HG03342 (cell line): ENCODE measurements at regions not wholly inside any gene's neighbourhood (a gene's known extent, or its start where the extent isn't known, plus 50 kb on each side); places are given as distances from the start of the nearest gene placed in this dataset.
"Not testable (repeated sequence)": the region's sequence is repeated elsewhere in the genome, so short reads cannot be mapped to it uniquely, and the experiment has no call there.

ENCODE experiments used
- ATAC-seq: cut with Tn5 transposase; IDR thresholded peaks from one replicate; pipeline ENCODE4 v1.9.1; 2021; ENCODE audit warnings: mild to moderate bottlenecking, moderate library complexity; ENCODE audit not compliant: unreplicated experiment

DNA sequence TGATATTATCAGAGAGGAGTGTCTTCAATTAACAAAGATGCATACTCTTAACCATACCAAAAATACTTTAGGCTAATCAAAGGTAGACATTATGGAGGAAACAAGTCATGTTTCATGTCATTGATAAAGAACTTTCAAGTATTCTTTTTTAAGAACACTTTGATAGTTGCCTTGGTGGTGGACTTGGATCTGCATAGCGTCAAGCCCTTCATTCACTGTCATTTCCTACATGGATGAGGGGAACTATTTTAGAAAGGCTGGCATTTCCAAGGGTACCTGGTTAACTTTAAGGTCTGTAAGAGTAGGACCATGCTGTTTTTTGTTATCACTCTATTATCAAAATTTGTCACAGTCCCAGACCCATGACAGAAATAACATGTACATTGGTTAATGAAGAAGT lies 622.5 kb downstream of the PKHD1 start:
- no peak for ATAC-seq

DNA sequence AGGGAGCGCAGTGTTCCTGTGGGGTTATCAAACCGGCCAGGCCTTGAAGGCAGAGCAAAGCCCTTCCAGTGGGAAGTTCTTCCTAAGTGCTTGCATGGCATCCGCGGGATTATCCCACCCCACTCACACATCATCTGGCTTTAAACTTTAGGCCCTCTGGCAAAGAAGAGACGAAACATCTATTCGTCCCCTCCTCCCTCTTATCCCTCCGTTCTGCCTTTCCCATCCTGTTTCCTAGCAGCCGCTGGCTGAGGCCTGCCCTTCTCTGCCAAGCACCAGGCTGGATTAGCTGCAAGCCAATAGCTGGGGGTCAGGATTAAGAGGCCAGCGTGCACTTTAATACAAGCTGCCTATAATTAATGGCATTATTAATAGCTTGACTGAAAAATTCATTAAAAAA lies 621.0 kb downstream of the PKHD1 start:
- ATAC-seq, result no peak

DNA sequence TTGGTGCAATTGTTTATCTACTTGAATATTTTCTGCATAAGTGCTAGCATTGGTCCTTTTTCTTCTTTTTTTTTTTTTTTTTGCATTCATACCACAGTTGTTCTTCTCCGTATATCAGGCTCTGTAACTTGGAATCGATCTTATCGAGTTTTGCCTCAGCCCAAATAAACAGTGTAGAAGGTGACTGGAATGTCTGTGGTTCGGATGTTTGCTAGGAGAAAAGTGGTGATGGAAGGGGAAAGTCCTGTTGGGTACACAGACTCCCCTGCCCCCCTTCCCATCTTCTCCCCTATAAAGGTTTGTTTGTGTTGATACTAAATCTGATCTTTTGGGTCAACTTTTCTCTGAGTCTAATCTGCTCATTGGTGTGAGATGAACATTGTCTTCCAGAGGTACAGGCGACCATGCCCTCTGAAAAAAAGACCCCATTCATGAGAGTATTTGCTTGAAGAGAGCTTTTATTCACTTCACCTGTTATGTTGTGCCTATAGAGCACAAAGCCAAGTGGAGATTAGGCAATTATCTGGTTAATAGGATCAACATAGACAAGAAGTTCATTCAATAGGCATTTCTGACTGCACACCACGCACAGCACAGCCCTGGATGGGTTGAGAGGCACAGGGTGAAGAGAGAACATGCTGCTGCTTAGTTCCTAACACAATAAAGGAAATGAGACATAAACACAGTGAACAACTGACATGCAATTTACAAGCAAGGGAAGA lies 620.0 kb downstream of the PKHD1 start:
- ATAC-seq, result no peak

DNA sequence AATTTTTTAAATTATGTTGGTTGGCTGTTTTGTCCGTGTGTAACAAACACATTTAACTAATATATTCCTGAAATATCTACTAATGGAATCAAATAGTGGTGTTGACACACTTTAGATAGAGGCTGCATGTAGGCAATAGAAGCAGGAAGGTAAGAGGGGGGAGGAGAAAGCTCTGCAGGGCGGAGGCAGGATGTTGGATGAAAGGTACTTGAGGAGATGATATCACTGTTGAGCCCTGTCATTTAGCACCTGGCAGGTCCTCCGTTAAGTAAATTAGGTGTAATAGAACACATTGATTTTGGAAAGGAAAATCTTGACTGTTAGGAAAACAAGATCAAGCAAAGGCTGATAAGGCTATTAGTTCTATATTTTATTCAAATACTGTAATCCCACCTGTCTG lies 618.7 kb downstream of the PKHD1 start:
- ATAC-seq, result no peak

DNA sequence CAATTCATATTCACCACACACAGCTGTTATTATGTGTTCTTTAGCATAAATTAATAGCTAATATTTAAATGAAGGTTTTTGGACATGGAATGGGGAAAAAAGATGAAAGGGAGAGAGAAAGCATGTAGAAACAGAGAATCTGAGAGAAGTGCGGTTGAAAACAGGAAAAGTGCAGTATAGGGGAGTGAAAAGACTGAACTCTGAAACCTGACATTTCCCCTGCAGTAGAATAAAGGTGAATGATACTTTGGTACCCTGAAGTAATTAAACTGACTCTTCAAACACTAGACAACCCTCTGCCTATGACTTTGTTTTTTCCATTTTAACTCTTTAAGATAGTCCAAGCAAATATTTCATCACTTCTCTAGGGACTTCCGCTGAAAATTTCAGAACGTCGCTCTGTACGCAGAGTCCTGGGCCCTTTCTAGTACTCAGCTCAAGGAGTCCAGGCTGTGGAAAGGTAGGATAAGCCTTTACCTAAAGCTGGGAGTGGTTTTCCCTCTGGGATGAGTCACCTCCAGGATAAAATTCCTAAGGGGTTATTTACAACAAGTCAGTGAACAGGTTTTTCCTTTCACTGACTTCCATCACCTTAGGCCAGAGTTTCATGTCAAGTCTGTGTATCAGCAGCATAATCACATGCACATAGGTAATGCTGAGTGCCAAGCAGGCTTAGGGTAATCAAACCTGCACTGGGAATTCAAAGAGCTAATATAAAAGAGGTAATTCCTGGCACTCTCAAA lies 614.5 kb downstream of the PKHD1 start:
- ATAC-seq, result no peak

DNA sequence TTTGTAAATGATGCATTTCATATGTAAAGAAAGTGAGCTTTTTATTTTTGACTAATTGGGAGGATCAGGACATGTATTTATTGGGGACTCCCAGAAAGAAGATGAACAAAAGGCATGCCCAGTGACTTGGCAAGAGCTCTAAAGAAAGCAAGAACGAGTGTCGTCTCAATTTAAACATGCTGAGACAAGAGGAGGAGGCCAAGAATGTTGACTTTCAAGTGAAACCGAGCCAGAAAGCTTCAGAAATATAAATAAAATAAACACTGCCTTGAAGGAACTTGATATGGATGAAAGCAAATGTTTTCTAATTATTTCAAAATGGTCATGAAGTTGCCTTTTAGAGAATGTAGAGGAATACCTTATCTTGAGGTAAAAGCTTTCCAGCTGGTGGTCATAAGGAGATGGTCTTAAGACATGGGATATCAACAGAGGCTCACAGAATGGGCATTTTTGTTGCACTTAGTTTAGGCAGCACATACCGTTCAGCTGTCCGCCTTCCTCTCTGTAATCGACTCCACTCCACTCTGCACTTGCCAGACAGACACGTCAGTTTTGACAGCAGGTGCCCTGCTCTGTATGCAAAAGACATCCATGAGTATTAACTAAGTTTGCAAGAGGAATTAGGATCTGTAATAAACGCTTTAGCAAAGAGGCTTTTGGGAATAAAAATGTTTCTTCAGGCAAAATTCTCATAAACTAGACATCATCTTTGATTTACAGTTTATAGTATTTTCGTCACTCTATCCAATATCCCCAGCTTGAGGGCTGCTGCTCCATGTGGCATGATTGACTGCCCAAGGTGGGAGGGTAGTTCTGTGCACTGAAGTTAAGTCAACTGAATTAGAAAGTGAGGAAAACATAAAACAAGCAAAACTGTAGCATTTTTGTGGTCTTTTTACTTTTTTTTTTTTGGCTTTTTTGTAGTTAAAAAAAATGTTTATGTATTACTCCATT lies 613.1 kb downstream of the PKHD1 start:
- no peak for ATAC-seq

DNA sequence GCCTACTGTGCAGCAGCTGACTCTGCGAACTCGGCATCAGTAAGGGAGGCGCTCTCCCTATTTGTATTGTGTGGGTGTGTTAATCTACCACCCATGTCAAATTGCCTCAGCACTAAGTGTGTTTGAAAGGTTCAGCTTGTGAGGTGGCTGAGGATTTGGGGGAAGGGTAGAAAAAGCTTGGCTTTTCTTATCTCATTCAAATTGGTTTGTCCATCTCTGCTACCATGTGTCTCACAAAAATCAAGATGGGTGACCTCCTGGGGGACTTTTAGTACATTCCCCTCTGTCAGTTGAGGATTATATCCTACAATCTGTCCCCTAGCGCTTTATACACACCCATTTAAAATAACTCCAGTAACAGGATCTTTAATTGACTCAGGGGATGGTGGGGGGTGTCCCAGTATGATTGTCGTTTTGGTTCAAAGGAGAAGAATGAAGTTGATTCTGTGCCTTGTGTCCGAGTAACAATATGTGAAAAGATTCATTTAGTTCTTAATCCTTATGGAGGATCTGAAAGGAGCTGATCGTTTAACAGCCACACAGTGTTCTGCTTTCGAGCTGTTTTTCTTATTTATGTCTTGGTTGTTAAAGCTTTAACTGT lies 609.6 kb downstream of the PKHD1 start:
- ATAC-seq, result no peak

DNA sequence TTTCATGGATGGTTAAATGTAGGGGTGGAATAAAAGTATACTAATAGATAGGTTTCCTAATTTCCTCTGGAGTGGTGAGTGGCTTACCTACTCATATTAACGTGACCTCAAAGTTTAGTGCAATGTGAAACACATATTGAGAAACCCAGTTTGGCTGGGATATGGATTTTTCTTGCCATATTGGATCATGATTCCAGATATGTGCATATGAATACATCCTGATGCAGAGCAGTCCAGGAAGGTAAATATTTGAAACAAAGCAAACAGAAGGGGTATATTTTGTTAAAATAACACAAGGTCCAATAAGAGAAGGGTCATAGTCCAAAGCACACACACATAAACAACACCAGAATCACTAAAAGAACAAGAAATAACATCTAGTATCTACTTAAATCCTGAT lies 608.1 kb downstream of the PKHD1 start:
- no peak for ATAC-seq

DNA sequence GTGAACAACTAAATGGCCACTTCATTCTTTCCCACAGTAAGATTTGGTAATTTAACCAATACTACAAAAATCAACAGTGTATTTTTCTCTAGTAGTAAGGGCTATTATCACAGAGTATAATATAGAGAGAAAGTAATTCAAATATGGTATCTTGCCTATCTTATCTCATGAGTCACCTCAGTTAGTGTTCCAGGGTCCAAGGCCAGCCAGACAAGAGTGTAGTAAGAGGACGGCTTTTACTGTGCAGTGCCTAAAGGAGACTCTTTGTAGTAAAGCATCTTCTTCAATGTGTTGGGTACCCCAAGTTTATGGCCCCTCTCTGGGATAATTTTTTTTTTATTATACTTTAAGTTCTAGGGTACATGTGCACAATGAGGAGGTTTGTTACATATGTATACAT lies 607.4 kb downstream of the PKHD1 start:
- ATAC-seq, result no peak

DNA sequence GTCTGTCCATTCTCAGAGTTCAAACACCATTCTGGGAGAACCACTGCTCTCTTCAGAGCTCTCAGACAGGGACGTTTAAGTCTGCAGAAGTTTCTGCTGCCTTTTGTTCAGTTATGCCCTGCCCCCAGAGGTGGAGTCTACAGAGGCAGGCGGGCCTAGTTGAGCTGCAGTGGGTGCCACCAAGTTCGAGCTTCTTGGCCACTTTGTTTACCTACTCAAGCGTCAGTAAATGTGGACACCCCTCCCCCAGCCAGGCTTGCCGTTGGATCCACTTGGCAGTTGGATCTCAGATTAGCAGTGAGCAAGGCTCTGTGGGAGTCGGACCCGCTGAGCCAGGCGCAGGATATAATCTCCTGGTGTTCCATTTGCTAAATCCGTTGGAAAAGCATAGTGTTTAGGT lies 601.5 kb downstream of the PKHD1 start:
- ATAC-seq, result not testable (repeated sequence)

DNA sequence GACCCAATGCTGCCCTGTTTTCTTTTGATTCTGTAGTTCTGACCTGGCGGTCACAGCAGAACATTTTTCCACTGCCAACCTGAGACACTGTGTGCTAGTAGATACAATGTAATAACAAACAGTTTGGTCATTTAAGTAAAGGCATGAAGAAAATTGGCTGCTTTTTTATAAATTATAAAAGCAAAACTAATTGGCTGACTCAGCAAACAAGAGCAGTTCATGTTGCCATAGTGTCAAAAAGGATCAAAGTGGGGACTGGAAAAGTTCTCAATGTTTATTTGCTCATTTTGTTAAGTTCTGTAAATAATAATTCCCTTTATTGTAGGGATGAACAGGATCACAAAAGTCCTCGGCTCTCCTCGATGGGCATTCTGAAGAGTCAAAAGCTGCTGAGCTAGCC lies 599.5 kb downstream of the PKHD1 start:
- ATAC-seq, result no peak

DNA sequence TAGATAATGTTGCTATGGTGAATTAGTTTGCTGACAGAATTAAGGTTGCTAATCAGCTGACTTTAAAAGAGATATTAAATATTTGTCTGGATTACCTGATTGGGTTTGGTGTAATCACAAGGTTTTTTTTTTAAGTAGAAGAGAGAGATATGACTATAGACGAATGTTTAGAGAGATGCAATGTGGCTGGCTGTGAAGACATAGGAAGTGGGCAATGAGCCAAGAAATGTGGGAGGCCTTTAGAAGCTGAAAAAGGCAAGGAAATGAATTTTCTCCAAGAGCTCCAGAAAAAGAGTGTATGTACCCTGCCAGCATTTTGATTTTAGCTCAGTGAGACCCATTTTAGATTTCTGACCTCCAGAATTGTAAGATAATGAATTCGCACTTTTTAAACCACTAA lies 598.3 kb downstream of the PKHD1 start:
- ATAC-seq, result no peak

DNA sequence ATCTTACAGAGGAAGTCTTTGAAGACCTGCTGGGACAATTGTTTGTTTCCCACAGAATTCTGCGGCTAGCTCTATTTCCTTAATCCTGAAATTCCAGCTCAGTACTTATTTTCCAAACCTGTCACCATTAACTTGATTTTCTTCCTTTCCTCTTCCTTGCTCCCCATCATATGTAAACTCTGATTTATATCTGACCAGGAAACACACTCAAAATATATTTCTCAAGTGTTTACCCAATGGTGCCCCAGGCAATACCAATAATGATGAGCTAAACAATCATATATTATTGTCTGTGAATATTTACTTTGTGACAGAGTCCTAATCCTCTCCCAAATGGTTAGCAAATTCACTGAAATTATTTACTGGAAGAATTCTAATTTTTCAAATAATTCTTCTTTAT lies 597.3 kb downstream of the PKHD1 start:
- no peak for ATAC-seq

DNA sequence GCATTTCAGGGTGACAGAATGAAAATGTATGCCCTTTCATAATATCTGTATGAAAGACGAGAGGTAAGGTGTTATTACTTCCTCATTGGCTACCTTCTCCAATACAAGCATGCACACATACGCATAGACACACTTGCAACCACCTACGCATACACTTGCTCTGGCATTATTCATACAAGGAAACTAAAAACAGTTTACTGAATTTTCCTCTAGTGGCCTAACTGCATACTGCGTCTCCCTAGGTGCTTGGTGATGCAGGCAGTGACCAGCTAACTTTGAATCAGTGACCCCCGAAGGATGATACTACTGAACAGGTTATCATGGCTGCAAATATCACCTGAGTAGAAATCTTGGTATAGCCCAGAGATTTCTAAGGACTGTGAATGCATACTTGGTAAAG lies 593.1 kb downstream of the PKHD1 start:
- no peak for ATAC-seq

DNA sequence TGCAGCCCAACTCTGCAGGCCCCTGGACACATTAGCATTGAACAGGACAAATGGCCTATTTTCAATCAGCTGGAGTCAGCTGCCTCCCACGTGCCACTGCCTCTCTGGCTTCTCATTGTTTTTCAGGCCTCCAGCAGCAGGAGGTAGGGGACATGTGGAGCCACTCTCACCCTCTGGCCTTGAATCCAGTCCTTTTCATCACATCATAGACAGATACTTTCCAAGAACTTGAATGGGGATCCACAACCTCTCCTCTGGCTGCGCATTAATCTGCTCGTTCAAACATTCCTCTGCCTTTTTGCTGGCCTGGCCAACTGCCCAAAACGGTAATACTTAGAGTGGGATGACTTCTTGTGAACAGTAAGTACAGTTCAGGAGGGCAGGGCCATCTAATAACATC lies 592.3 kb downstream of the PKHD1 start:
- no peak for ATAC-seq

DNA sequence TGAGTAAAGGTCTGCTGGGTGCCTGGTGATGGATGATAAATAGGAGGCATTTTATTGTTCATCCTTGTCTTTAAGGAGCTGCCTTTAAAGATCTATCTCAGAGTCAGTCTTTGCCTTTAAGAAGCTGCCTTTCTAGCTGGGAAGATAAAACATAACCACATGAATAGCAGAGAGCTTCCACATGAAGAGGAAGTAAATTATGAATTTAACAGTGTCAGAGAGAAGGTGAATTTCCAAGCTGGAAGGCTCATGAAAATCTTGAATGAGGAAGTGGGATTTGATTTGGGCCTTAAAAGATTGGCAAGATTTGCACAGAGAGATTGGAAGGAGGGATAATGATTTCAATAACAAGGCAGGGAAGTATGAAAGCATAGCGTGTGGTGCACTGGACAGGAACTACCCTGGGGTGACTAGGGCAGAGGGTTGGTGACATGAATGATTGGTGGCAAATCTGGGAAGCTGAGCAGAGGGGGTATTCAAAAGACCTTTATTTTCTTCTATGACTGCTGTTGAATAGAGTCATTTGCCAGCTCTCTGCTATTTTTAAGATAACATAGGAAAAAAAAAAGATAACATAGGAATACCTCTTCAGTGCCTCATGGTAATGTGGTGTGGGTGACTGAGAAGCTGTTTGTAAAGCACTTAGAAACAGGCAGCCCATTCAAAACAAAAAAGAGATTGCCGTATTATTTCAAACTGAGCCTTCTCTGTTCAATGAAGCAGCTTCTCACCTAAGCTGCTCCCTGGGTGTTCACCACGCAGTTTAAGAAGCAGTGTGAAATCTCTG lies 591.6 kb downstream of the PKHD1 start:
- ATAC-seq, result no peak

DNA sequence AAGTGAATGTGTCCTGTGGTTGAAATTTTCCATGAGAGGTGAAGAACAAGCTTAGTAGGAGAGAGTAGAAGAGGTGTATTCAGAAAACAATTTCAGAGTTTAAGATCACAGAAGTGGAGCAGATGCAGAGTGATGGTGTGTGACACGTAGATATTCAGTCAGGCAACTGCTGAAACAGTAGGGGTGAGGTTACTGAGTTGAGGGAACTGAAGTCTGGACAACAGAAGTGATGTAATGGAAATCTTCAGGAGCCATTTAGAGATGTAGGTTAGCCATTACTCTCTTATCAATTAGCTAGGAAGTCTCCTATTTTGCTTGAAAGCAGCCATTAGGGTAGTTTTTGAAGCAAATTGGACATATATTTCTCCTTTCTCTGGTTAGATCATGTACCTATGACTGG lies 584.4 kb downstream of the PKHD1 start:
- no peak for ATAC-seq

DNA sequence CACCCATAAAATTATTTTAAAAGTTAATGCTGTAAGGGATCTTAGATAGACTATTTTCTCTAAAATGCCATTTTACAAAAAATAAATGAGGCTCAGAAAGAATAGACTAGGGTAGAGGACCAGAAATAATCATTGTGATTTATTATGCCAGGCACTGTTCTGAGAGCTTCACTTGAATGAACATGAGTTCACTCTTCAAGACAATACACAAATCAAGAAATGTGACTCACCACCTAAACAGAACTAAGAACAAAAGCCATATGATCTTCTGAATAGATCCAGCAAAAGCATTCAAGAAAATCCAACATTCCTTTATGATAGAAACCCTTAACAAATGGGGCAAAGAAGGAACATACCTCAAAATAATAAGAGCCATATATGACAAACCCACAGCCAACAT lies 582.0 kb downstream of the PKHD1 start:
- no peak for ATAC-seq

DNA sequence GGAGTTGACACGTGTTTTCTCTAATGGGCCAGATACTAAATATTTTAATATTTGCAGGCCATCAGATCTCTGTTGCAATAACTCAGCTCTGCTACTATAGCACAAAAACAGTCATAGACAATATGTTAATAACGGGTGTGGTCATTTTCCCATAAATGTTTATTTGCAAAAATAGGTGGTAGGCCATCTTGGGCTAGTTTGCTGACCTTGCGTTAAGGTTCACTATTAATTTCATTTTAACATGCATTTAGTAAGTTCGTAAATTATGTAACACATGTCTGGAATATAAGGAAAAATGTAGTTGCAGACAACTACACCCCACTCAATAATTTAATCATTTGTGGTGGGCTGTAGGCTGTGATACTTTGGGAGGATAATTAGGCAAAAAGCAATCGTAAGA lies 577.8 kb downstream of the PKHD1 start:
- ATAC-seq, result no peak

DNA sequence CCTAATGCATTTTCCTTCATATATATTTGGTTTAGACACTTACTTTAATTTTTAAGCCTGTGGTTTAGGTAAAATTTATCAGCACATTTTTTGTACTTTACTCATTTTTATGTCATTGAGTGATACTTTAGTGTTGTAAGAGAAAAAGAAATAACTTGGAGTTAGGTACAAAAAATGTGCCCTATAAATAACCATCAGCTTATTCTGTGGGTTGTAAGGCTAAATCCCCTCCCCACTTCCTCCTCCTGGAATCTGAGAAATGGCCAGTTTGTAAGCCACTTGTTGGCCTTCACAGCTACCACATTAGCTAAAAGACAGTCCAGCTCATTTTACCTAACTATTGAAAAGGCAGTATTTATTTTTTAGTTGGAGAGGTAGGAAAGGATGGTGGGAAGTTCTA lies 576.3 kb downstream of the PKHD1 start:
- ATAC-seq, result no peak
